IMR-90 (cell line): ENCODE measurements at regions not wholly inside any gene's neighbourhood (a gene's known extent, or its start where the extent isn't known, plus 50 kb on each side); places are given as distances from the start of the nearest gene placed in this dataset.

Source experiments
- ATAC-seq: fragments of 200-7000 bp; cut with Tn5 transposase; 2 replicates; pipeline ENCODE4 v1.9.1; 2020; ENCODE audit warnings: low read depth, mild to moderate bottlenecking, moderate library complexity
- BruUV-seq: library from RNA; stranded (reverse); fragments of 400-500 nt; replicated peaks from 2 replicates; lab custom pipeline; 2021; lab: Mats Ljungman, UMichigan
- CTCF ChIA-PET: fragments of 300-600 bp; formaldehyde crosslinking; extraction: SDS; loops from one replicate; lab custom pipeline; 2021; ENCODE audit warnings: antibody characterized with exemption; lab: Yijun Ruan, JAX
- POLR2A ChIA-PET: fragments of 300-600 bp; sonication (Branson Sonifier 250); formaldehyde crosslinking; loops from one replicate; lab custom pipeline; 2022; ENCODE audit warnings: antibody characterized with exemption; ENCODE audit not compliant: unreplicated experiment; lab: Charles Lee
- DNase-seq: peaks from one replicate; pipeline ENCODE4 v3.0.0; 2013
- H2AFZ ChIP-seq: replicated peaks from 2 replicates; pipeline ENCODE3; 2013; ENCODE audit warnings: low read length, mild to moderate bottlenecking; ENCODE audit not compliant: poor library complexity
- H2AK5ac ChIP-seq: 2 replicates; pipeline ENCODE4 v1.6.1; 2013; ENCODE audit warnings: low read depth, low read length, inconsistent platforms
- H2AK9ac ChIP-seq: replicated peaks from 2 replicates; pipeline ENCODE3; 2013; ENCODE audit warnings: mild to moderate bottlenecking, low read depth, low read length, moderate library complexity; ENCODE audit not compliant: poor library complexity
- H2BK120ac ChIP-seq: 2 replicates; pipeline ENCODE4 v1.6.1; 2013; ENCODE audit warnings: low read depth, low read length, inconsistent platforms
- H2BK15ac ChIP-seq: 3 replicates; pipeline ENCODE4 v1.6.1; 2013; ENCODE audit warnings: low read depth, low read length, inconsistent platforms
- H2BK20ac ChIP-seq: 2 replicates; pipeline ENCODE4 v1.6.1; 2013; ENCODE audit warnings: low read depth, mild to moderate bottlenecking, inconsistent platforms, low read length, moderate library complexity
- H2BK5ac ChIP-seq: 2 replicates; pipeline ENCODE4 v1.6.1; 2013; ENCODE audit warnings: mild to moderate bottlenecking, low read depth, low read length, inconsistent platforms; ENCODE audit not compliant: poor library complexity, severe bottlenecking
- H3K14ac ChIP-seq: replicated peaks from 2 replicates; pipeline ENCODE4 v1.6.1; 2013; ENCODE audit warnings: low read depth, low read length, inconsistent platforms
- H3K18ac ChIP-seq: 2 replicates; pipeline ENCODE4 v1.6.1; 2013; ENCODE audit warnings: low read depth, low read length, control low read depth
- H3K23ac ChIP-seq: 2 replicates; pipeline ENCODE4 v1.6.1; 2013; ENCODE audit warnings: low read depth, low read length, inconsistent platforms
- H3K27ac ChIP-seq: 2 replicates; pipeline ENCODE4 v1.5.1; 2013; ENCODE audit warnings: mild to moderate bottlenecking, control low read depth, low read length; ENCODE audit not compliant: insufficient read depth
- H3K27me3 ChIP-seq: 2 replicates; pipeline ENCODE4 v1.6.1; 2013; ENCODE audit warnings: low read length; ENCODE audit not compliant: control insufficient read depth, insufficient read depth
- H3K36me3 ChIP-seq: 2 replicates; pipeline ENCODE4 v1.6.1; 2013; ENCODE audit warnings: low read length, mixed read lengths; ENCODE audit not compliant: control insufficient read depth, insufficient read depth
- H3K4ac ChIP-seq: 2 replicates; pipeline ENCODE4 v1.6.1; 2013; ENCODE audit warnings: low read depth, low read length, inconsistent platforms
- H3K4me1 ChIP-seq: 2 replicates; pipeline ENCODE4 v1.6.1; 2013; ENCODE audit warnings: low read length, mixed read lengths; ENCODE audit not compliant: control insufficient read depth, insufficient read depth
- H3K4me2 ChIP-seq: 2 replicates; pipeline ENCODE4 v1.6.1; 2013; ENCODE audit warnings: low read depth, mild to moderate bottlenecking, control low read depth, low read length, moderate library complexity
- H3K4me3 ChIP-seq: 2 replicates; pipeline ENCODE4 v1.5.1; 2013; ENCODE audit warnings: low read depth, mild to moderate bottlenecking, control low read depth, low read length, moderate library complexity; ENCODE audit not compliant: insufficient read depth
- H3K56ac ChIP-seq: 2 replicates; pipeline ENCODE4 v1.6.1; 2013; ENCODE audit warnings: low read length, inconsistent platforms; ENCODE audit not compliant: insufficient read depth; ENCODE audit errors: extremely low read depth
- H3K79me1 ChIP-seq, 2 experiments: 2 replicates each; pipeline ENCODE4 v1.6.1; 2013; ENCODE audit warnings: low read length in 2 of 2, inconsistent platforms in 1 of 2, low read depth in 1 of 2
- H3K9ac ChIP-seq: 2 replicates; pipeline ENCODE4 v1.6.1; 2013; ENCODE audit warnings: low read depth, low read length, control low read depth
- H3K9me1 ChIP-seq: 2 replicates; pipeline ENCODE4 v1.6.1; 2013; ENCODE audit warnings: low read length, inconsistent platforms; ENCODE audit not compliant: insufficient read depth
- H3K9me3 ChIP-seq: 2 replicates; pipeline ENCODE4 v1.6.1; 2013; ENCODE audit warnings: low read length; ENCODE audit not compliant: control insufficient read depth, insufficient read depth
- H4K20me1 ChIP-seq: 2 replicates; pipeline ENCODE4 v1.6.1; 2013; ENCODE audit warnings: low read length, inconsistent platforms; ENCODE audit not compliant: insufficient read depth
- H4K5ac ChIP-seq: 2 replicates; pipeline ENCODE4 v1.6.1; 2013; ENCODE audit warnings: mild to moderate bottlenecking, low read depth, low read length, control low read depth
- H4K8ac ChIP-seq, 2 experiments: 2 replicates each; pipeline ENCODE4 v1.6.1; 2013; ENCODE audit warnings: low read depth in 2 of 2, low read length in 2 of 2, control low read depth in 1 of 2, inconsistent platforms in 1 of 2
- H4K91ac ChIP-seq: 2 replicates; pipeline ENCODE4 v1.6.1; 2013; ENCODE audit warnings: low read depth, low read length, inconsistent platforms; ENCODE audit not compliant: insufficient read depth
- FOS ChIP-seq: fragments of 150-350 bp; IDR thresholded peaks from 2 replicates; pipeline ENCODE4 v1.6.1; 2016; ENCODE audit warnings: low read depth, low read length
- MAFK ChIP-seq: IDR thresholded peaks from 2 replicates; pipeline ENCODE4 v1.6.1; 2012; ENCODE audit warnings: low read depth, low read length, improper control_type of control experiment
- SMC3 ChIP-seq: fragments of 150-350 bp; IDR thresholded peaks from 2 replicates; pipeline ENCODE4 v1.6.1; 2016; ENCODE audit warnings: low read depth, mild to moderate bottlenecking, antibody characterized with exemption, low read length, moderate library complexity
- WGBS, 2 experiments: methylation state at CpG; one replicate each; pipeline versions ENCODE4 v1.1.5 to v1.1.7; 2013; ENCODE audit warnings: missing lambda C conversion rate in 2 of 2; ENCODE audit not compliant: insufficient read length in 1 of 2; ENCODE audit errors: extremely low coverage in 2 of 2; 5-methylcytosine and 5-hydroxymethylcytosine counted together
- dilution Hi-C: fragments of 300-500 bp; cut with HindIII; formaldehyde crosslinking; loops from one replicate; pipeline ENCODE4 v1.14.3; 2018; ENCODE audit warnings: low sequenced_read_pairs; ENCODE audit not compliant: unreplicated experiment
- in situ Hi-C: fragments of 300-500 bp; cut with MboI; formaldehyde crosslinking; loops from 3 replicates; pipeline ENCODE4 v1.14.3; 2019; ENCODE audit warnings: low sequenced_read_pairs, inconsistent platforms, mixed read lengths
- intact Hi-C: fragments of 100-400 bp; cut with micrococcal nuclease; formaldehyde crosslinking; loops from 2 replicates; pipeline ENCODE4 v1.10.0; 2022

DNA sequence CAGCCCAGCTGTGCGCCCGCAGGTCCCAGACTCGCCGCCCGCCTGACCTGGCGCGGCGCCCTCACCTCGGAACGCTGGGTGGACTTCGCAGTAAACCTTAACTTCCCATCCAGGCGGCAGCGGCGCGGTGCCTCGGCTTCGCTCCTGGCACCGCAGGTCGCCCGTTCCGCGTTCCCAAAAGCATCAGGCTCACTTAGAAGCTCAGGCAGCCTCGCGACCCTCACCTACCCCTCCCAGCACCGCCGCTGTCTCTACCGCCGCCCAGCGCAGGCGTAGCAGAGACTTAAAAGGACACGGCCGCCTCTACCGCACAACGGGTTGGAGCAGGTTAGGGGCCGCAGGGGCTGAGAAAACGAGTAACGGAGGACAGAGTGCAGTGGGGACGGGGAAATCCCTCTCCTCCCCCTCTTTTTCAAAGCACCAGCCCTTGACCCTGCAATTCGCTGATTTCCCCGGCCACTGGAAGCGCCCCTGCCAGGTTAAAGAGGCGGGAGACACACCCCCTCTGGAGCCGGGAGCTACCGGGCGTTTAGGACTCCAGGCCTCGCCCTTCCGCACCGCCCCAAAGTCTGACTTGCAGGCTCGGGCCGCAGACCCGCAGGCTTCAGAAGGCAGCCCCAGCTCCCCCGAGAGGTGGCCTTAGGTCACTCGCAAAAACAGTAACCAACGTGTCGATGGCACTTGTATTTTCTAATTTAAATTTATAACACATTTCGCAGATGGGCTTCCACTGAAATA, 328.5 kb downstream of the FAM72C start:
- intact Hi-C loops (no loop called here), in situ Hi-C loops (no loop called here), dilution Hi-C loops (no loop called here)
- H3K14ac ChIP-seq: no peak overlapping the region
- no peak overlapping the region for H4K8ac ChIP-seq
- H2BK5ac ChIP-seq: no peak overlapping the region
- ATAC-seq (no peak), DNase-seq (no peak)
- H4K5ac ChIP-seq: no peak overlapping the region
- H3K36me3 ChIP-seq: no peaks in the 10 kb centered on the region
- no peak overlapping the region for H3K4me2 ChIP-seq
- 4% methylated on average over 29 of the region's 56 CpGs; no CpG with 5 or more reads in 1 of the 2 experiments for WGBS, 2 experiments
- ChIA-PET CTCF (no interaction called here), POLR2A (no interaction called here)
- no peak overlapping the region for H3K18ac ChIP-seq
- H4K91ac ChIP-seq: no peak overlapping the region
- no peak overlapping the region for H3K4ac ChIP-seq
- no peak overlapping the region for H3K23ac ChIP-seq
- no peak overlapping the region for H2AK9ac ChIP-seq
- peaks cover 10% of the 10 kb centered on the region for H3K27me3 ChIP-seq
- H4K20me1 ChIP-seq: no peaks in the 10 kb centered on the region
- no peak overlapping the region for H2AK5ac ChIP-seq
- H2BK20ac ChIP-seq: no peak overlapping the region
- H3K4me1 ChIP-seq: no peaks in the 10 kb centered on the region
- H3K9me1 ChIP-seq: no peaks in the 10 kb centered on the region
- no peak overlapping the region for H2BK120ac ChIP-seq
- no peak overlapping the region for H3K4me3 ChIP-seq
- peak overlapping the region; percentile 11 for H2AFZ ChIP-seq
- no peak overlapping the region for H3K56ac ChIP-seq
- H2BK15ac ChIP-seq: no peak overlapping the region
- H3K27ac ChIP-seq: no peak overlapping the region
- H3K9ac ChIP-seq: no peak overlapping the region
- no peaks in the 10 kb centered on the region for H3K79me1 ChIP-seq
- TF ChIP-seq FOS (no peak), SMC3 (no peak), MAFK (no peak)
- BruUV-seq: no TSS peak
- H3K9me3 ChIP-seq: no peaks in the 10 kb centered on the region
